ENCODE measurements at regions not wholly inside any gene's neighbourhood (a gene's known extent, or its start where the extent isn't known, plus 50 kb on each side); places are given as distances from the start of the nearest gene placed in this dataset.
"Not testable (repeated sequence)": the region's sequence is repeated elsewhere in the genome, so short reads cannot be mapped to it uniquely, and the experiment has no call there.

- DNase-seq: no peak
Measured at GRCh38 chr16:66049865-66050264, 316.6 kb upstream of the CDH5 start.

- no peak for DNase-seq
Measured at GRCh38 chr16:66045626-66046025, 320.9 kb upstream of the CDH5 start.

- DNase-seq: no peak
Measured at GRCh38 chr16:66044556-66044955, 321.9 kb upstream of the CDH5 start.

- DNase-seq: no peak
Measured at GRCh38 chr16:66044089-66044488, 322.4 kb upstream of the CDH5 start.

- DNase-seq: no peak
Measured at GRCh38 chr16:66043326-66043725, 323.2 kb upstream of the CDH5 start.

DNA sequence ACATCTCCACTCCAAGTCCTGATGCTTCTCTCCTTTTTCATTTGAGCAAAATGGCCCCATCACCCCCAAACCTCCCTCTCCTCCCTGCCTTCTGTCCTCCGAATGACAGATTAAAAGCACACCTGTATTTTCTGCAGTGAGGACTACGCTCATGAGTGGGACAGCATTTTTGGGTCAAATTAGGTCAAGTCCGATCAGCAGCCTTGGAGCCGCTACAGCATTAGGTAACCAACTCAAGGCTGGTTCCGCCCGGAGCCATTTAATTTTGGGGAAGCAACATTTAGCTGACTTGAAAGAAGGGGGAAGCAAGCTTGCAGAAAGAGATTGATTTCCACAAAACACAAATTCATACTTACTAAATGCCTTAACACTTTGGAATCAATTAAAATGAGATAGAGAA, 324.1 kb upstream of the CDH5 start:
- no peak for DNase-seq

- DNase-seq: no peak
Measured at GRCh38 chr16:66041907-66042306, 324.6 kb upstream of the CDH5 start.

DNA sequence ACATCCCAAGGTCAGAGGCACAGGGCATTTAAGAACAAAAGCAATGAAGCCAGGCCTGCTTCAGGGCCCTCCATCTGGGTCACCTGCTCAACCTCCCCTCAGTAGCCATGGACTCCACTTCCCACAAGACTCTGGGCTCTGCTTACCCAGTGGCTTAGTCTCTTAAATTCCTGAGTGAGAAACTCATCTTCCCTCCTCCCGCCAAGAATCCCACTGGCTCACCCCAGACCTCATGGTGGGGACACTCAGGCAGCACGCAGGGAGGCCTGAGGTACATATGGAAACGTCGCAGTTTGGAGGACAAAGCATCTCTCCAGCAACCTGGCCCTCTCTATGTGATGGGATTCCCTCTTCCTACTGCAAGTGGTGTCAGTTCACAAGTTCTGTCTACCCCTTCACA, 326.7 kb upstream of the CDH5 start:
- no peak for DNase-seq

GRCh38 chr16:66036793-66037715, 329.4 kb upstream of the CDH5 start:
- DNase-seq: peak; percentile 92

DNA sequence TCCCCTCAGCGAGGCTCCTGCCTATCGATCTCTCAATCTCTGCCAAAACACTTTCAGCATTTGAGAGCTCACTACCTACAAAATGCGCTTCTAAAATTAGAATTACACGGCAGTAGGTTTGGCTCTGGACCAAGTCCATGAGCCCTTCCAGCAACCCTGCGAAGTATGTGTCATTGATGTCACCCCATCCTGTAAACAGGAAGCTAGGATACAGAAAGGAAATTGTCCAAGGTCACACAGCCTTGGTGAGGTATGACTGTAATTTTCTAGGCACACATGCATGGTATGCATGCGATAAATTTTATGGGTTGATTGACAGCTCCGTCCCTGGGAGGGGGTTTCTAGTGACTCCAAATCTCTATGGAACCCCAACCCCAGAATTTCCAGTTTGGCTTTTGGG, 330.3 kb upstream of the CDH5 start:
- no peak for DNase-seq

DNA sequence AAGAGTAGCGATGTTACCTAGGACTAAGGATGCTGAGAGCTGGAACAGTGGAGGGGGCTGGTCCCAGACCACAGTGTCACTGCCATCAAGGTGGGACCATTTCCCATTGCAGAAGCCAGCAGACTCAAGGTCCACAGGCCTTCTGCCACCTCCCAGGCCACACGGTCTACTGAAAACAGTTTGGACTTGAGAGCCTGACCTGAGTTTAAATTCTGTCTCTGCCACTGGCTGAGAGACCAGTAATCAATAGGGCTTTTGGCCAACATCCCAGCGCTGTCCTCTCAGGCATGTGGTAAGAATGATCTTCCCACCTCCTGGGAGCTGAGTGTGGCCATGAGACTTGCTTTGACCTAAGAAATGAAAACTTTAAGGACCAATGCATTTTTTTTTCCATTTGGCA, 331.4 kb upstream of the CDH5 start:
- DNase-seq: no peak

- no peak for DNase-seq
Measured at GRCh38 chr16:66032841-66033240, 333.6 kb upstream of the CDH5 start.

- DNase-seq: no peak
Measured at GRCh38 chr16:66030036-66030435, 336.5 kb upstream of the CDH5 start.

GRCh38 chr16:66028510-66029216, 337.8 kb upstream of the CDH5 start:
- DNase-seq: no peak

DNA sequence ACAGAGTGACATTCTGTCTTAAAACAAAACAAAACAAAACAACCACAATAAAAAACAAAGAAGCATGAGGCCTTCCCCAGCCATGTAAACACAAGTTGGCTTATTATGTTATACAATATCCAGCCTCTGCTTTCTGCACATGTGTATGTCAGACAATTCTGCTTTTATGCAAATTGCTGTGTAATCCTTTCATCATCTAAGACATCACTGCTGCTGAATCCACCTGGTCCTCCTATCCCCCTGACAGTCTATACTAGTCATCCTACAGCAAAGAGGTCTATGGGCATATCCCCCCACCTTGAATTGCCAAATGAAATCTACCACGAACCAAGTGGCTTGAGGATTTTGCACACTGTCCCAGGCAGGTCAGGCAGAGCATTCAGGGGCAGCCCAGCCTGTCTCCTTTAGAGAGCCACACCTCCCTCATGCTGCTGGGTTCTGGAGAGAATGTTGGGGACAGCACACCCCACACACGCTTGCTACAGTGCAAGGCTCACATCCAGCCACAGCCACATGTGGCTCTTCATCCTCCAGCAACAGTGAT, 339.6 kb upstream of the CDH5 start:
- no peak for DNase-seq

DNA sequence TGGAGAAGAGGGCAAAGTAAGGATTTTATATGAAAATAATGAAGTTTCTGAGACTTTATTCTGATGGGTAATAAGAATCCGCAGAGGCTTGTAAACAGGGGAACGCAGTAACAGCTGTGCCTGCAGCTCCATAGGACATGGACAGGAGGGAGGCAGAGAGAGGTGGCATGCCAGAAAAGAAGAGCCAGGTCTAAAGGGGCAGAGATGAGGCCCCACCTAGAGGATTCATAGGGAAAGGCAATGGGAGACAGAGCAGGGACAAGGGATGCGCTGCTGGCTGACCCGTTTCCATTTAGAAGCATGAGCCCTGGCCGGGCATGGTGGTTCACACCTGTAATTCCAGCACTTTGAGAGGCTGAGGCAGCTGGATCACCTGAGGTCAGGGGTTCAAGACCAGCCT, 340.3 kb upstream of the CDH5 start:
- DNase-seq: peak; percentile 65

GRCh38 chr16:66025751-66026150, 340.7 kb upstream of the CDH5 start:
- no peak for DNase-seq

DNA sequence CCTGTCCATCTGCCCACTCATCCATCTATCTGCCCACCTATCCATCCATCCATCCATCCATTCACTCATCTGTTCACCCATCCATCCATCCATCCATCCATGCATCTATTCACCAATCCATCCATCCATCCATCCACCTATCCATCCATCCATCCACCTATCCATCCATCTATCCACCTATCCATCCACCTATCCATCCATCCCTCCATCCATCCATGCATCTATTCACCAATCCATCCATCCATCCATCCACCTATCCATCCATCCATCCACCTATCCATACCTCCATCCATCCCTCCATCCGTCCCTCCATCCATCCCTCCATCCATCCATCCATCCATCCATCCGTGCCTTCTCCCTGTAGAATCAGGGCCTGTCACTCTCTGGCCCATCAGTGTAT, 341.9 kb upstream of the CDH5 start:
- DNase-seq: not testable (repeated sequence)

- no peak for DNase-seq
Measured at GRCh38 chr16:66023481-66023880, 343.0 kb upstream of the CDH5 start.

DNA sequence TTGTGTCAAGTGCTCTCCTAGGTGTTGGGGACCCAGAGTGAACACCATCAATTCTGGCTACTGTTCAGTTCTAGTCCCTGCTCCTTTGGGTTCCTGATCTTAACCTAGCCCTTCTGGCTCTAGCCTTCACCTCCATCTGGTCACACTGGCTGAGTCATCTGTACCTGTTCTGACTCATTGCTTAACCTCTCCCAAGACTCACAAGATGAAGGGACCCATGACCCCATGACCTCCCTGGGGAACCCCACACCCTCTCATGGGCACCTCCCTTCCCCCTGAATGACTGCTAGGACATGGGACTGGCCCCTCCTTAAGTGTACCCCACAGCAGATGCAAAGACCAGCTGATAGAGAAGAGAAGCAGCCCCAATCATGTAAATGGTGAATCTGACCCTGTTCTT, 345.8 kb upstream of the CDH5 start:
- DNase-seq: no peak

GRCh38 chr16:66020046-66020445, 346.4 kb upstream of the CDH5 start:
- DNase-seq: no peak

GRCh38 chr16:66019502-66019901, 347.0 kb upstream of the CDH5 start:
- not testable (repeated sequence) for DNase-seq

- DNase-seq: no peak
Measured at GRCh38 chr16:66014221-66014620, 352.3 kb upstream of the CDH5 start.

All from tongue (tissue), 1 donor.